NCI-H748 (cell line): ENCODE measurements at regions not wholly inside any gene's neighbourhood (a gene's known extent, or its start where the extent isn't known, plus 50 kb on each side); places are given as distances from the start of the nearest gene placed in this dataset.
"Not testable (repeated sequence)": the region's sequence is repeated elsewhere in the genome, so short reads cannot be mapped to it uniquely, and the experiment has no call there.

ENCODE experiments used
- DNase-seq: peaks from one replicate; lab custom pipeline; 2025; ENCODE audit not compliant: unreplicated experiment; lab: John Stamatoyannopoulos, UW

DNA sequence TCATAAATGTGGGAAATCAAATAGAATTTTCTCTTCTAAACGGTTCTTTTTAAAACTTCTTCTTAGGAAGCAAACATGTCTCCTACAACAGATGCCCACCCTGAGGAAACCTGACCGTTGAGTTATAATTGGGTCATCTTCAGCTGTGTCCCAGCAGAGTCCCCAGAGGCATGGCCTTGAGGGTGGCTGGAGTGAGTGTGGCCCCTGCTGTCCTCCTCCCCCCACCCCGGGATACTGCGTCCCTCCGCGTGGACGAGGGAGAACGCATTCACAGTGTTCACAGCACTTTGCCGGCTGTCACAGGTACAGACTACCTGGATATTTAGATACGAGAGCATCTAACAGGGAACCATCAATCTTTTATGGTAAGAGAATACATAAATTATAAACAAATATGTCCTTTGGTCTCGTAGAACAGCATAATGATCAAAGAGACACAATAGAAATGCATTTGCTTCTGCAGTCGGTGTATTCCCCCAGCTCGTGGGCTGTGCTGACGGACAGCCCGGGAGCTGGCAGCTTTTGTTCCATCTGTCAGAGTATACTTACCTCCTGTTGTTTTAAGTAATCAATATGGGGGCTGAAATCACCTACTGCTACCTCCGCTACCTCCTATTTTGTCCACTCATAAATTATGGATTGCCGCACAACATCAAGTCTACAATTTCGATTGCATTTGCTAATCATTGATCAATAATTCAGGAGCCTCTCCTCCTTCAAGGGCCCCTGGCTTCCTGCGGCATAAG is 214.7 kb downstream of the IRX2 start:
- peak; percentile 65 for DNase-seq

DNA sequence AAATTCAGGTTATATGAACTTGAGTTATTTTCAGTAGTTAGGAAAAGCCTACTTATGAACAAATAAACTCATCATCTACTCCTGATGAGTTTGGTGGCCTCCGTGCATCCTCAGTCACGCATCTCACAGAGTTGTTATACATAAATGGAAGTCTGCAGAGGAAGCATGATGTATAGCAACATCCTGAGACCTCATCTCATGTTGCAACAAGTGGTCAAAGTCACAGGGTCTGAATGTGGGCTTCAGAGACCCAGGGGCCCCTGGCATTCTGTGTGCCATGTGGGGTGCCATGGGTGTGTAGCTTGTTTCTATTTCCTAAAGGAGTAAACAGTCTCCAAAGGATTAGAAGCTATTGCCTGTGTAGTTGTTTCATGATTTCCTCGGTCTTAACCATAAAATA is 216.5 kb downstream of the IRX2 start:
- DNase-seq = no peak

DNA sequence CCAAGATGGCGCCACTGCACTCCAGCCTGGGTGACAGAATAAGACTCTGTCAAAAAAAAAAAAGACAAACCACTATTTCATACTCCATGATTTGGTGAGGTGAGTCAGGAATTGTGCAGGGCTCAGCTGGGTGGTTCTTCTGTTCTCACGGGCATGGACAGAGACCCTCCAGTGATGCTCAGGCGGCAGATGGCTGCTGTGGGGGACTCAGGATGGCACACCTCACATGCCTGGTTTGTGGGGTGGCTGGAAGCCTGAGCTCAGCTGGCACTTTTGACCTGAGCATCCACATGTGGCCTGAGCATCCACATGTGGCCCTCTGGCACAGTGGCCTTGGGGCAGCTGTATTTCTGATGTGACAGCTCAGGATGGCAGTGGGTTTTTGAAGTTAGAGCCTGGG is 217.2 kb downstream of the IRX2 start:
- no peak for DNase-seq

DNA sequence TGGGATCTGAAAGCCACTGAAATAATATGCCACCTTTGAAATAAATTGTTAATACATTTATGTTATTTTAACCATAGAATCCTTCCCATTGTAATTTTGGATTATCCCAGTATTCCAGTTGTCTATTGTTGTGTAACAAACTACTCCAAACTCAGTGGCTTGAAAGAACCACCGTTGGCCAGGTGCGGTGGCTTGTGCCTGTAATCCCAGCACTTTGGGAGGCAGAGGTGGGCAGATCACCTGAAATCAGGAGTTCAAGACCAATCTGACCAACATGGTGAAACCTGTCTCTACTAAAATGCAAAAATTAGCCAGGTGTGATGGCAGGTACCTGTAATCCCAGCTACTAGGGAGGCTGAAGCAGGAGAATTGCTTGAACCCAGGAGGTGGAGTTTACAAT is 217.6 kb downstream of the IRX2 start:
- DNase-seq = not testable (repeated sequence)

DNA sequence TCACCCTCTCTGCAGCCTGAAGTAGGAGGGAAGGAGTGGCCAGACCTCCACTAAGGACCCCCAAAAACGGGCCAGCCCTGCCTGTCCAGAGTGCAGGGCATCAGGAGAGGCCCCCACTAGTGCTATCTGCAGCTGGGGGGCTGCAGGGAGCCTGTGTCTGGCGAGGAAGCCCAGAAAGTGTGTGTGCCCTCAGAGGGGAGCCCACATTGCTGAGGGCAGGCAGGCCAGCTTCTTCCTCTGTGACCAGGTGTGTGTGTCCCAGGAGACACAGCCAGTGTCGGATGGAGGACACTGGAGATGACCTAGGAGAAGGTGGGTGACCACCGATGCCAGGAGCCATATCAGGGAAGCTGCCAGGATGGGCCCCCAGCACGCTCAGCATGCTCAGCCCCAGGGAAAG is 218.7 kb downstream of the IRX2 start:
- no peak for DNase-seq

DNA sequence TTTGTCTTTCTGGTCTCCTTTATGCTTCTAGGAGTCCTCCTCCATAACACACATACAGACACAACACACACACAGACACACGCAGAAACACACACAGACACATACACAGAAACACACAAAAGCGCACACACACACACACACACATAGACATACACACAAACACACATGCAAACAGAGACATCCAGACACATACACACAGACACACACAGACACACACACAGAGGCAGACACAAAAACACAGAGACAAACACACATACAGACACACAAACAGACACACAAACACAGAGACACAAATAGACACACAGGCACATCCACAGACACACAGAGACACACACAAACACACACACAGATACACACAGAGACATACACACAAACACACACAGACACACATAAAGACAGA is 220.2 kb downstream of the IRX2 start:
- no peak for DNase-seq

DNA sequence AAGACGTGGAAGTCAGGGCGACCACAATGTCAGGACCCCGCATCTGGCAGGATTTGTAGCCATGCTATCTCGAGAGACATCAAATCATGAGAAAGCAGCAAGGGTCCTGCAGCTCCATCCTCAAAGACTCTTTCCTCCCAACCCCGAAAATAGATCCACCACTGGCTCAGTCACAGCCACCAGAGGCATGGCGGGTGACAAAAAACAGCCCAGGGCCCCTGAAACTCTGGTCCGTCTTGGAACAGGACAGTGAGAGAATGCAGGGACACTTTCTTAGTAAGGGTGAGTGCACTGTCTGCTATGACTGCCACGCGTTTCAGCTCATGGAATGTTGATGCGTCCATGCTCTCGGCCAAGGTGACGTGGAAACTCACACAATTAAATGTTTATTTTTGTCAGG is 220.9 kb downstream of the IRX2 start:
- peak; percentile 51 for DNase-seq

DNA sequence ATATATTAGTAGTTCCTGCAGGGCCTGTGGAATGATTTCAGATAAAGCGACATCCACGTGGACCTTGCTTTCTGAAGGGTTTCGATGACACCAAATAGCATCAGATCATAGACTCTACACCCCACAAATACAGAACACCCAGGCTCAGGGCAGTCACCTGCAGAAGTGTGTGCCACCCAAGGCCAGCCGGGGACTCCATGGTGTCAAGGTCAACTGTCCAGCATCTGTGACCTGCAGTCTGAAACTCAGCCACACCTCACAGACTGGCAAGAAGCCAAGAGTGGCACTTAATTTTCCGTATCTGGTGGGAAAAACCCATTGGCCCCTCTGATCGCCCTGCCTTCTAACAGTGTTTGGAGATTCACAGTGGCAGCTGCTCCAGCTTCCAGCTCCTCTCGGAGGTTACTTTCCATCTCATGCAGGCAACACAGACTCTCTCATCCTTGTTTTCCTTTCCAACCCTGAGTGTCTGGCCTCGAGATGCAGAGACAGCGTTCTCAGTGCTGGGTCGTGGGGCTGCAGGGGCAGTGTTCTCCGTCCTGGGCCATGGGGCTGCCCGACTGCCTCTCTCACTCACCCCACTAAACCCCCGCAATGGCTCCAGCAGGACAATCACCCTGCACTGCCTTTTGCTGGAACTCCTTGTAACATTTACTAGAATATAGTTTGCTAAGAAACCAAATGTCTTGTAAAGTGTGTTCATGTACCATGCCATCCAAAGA is 221.9 kb downstream of the IRX2 start:
- peak; percentile 91 for DNase-seq

DNA sequence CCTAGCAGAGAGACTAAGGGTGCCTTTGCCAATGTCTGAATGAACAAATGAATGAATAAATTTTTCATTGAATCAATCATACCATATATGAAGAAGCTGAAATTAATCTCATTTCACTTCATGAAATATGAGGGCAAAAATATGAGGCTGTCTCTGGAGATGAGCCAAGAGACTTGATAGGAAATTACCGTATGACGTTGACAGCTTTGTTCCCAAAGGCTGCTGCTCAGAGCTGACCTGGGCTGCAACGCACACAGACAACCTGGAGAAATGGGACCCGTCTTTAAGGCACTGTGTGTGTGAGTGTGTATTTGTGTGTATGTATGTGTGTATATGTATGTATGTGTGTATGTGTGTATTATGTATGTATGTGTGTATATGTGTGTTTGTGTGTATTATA is 226.1 kb downstream of the IRX2 start:
- DNase-seq = peak; percentile 34

DNA sequence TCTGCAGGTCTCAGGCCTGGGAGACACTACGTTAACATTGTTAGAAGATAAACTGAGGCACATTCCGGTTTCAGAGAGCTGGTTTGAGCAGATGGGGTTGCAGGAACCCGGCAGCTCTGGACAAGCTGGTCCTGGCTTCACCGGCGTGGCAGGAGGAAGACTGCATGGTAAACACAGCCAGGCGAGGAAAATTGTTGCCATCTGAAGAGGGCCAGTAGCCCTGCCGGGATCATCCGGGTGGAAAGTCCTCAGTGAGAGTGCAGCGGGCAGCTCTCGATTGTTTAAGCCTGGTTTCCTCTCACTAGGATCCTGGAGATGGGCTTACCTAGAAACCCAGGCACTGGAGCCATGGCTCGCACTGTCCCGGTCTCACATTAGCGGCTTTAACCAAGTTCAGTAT is 226.9 kb downstream of the IRX2 start:
- peak; percentile 33 for DNase-seq

DNA sequence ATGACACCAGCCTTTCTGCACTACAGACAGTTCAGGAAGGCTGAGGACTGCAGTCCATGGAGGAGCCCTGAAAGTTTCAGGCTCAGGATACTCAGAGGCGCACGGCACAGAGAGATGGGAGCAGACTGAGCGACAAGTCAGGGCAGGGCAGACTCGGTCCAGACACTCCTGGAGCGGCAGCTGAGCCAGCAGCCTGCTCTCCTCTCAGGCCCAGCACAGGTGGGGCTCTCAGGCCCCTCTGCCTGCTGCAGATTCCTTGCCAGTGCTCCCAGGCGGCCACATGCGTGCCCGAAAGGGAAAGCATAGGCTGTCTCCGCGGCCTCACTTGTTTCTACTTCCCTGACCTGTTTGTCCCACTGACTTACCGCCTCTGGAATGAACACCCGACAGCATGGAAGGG is 228.3 kb downstream of the IRX2 start:
- no peak for DNase-seq

DNA sequence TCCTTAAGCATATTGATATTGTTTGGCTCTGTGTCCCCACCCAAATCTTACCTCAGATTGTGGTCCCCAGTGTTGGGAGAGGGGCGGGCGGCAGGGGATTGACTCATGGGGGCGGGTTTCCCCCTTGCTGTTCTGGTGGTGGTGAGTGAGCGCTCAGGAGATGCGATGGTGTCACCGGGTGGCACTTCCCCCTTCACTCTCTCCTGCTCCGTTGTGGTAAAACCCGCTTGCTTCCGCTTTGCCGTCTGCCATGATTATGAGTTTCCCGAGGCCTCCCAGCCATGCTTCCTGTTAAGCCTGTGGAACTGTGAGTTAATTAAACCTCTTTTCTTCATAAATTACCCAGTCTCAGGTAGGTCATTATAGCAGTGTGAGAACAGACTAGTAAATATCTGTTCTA is 229.1 kb downstream of the IRX2 start:
- DNase-seq = no peak

DNA sequence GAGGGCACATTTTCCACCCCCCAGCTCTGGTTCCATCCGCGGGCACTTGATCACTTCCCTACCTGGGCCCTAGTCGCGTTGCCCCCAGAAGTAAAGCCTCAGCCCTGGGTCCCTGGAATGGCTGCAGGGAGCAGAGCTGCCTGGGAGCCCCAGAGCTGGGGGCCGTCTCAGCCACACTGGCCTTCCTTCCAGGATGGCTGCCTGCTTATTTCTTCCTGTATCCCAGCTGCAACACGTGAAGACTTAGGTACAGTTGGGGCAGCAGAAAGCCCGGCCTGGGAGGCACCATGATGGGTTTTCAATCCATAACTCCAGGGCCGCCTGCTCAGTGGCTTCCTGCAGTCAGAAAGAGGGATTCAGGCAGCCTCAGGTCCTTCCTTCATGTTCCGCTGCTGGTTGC is 232.3 kb downstream of the IRX2 start:
- no peak for DNase-seq

DNA sequence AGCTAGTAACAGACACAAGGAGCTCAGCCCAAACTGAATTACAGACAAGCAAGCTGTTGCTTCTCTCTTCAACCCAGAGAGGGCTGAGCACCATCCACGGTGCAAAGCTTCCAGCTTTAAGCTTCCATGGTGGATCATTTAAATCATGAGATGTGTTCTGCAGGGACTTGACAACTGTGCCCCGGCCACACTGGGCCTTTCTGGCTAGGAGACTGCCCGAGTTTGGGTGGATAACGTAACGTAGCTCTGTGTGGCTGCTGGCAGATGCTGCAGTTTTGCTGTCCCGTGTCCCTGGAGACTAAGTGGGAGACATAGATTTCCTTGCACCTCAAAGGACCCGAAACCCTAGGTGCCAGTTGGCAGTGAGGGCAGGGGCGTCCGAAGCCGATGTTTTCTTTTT is 234.0 kb downstream of the IRX2 start:
- no peak for DNase-seq

DNA sequence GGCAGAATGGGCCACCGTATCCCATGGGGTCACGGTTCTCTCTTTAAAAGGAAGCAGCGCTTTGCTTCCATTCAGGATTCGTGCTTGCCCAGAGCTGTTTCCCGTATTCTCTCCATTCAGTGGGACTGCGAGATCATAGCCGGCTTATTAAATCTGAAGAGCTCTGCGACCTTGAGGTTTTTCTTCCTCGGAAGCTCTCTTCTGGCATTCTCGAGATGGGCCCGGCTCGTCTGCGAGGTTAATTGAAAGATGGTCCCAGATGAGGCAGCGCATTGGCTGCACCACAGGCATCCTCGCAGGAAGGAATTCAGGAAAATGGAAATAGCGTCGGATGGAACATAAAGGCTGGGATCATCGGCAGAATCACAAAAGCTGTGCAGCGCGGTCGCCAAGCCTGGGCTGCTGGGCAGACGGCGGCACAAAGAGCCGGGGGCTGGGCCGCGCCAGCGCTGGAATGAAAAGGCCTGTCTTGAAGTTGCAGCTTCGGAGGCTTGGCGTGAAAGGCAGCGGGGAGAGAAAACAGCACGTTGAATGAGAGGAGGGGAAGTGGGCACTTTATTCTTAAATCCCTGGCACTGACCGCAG is 236.2 kb downstream of the IRX2 start:
- DNase-seq = no peak

DNA sequence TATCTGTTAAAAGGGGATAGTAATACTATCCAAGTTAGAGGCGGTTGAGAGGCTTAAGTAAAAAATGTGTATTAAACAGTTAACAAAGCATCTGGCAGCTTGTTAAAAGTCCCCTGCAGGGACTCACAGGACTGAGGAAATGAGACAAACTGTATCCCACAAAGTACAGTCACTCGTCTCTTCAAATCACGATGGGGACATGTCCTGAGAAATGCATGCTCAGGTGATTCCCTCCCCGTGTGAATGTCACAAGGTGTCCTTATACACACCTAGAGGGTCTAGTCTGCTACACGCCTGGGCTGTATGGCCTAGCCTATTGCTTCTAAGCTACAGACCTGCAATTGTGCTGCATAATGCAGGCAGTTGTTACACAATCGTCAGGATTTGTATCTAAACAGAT is 237.0 kb downstream of the IRX2 start:
- no peak for DNase-seq

DNA sequence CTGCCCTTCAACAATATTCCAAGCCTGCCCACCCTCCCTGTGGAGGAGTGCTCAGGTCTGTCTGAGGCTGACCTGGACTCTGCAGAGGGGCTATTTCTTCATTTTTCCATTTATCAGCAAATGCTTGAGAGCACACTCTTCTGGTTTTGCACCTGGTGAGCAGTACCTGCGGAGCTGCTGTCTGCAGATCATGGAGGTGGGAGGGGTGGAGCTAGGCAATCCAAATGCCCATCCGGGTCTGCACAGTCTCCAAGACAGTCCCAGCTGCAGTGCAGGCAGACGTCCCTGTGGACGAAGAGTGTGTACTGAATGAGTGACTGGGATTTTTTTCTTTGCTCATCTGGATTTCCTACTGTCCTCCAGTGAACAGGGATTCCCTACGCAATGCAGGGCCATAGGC is 239.8 kb downstream of the IRX2 start:
- DNase-seq = no peak

DNA sequence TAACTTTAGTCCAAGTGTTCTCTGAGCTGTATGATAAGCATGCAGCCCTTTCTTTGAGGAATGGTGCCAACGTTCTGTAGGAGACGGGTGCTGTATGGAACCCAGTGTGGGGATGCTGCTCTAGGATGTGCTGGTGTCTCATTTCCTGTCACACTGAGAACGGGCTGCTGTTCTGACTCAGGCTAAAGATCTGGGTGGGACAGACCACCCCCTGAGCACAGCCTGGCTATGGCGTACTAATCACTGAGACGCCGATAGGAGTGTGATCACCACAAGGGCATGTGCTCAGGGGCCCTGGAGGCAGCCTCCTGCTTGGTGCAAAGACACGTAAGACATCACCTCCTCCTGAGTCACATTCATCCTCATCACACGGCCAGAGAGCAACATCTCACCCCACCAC is 240.4 kb downstream of the IRX2 start:
- no peak for DNase-seq

DNA sequence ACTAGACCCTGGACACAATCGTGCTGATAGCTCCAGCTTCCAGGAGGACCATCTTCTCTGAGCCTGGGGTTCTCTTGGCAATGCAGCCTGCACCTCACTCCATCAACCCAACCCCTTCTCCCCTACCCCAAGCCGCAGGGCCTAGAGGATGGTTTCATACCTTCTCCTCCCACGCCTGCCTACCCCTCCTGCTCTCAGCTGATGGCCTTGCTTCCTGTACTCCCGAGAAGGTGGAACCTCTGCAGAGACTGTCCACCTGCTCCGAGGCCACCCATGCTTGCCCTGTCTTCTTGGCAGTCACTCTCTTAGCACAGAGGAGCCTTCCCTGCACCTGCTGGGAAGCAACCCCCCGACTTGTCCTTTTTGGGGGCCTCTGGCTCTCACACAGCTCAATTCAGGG is 241.9 kb downstream of the IRX2 start:
- no peak for DNase-seq

DNA sequence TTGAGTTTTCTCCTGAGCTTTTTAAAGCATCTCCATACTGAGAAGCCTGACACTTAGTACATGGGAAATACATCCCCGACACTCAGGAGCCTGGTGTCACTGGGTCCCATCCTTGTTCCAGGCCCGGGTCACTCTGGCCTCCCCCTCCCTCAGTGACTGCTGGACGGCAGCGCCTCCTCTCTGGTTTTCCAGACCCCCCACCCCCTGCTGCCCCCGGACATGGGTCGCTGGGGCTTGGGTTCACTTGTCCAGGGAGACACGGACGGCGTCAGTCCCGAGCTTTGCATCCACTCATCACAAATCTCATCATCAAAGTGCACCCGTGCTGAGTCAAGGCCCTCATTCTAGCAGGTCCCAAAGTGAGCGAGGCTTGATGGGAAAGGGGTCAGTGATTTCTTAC is 243.0 kb downstream of the IRX2 start:
- no peak for DNase-seq

DNA sequence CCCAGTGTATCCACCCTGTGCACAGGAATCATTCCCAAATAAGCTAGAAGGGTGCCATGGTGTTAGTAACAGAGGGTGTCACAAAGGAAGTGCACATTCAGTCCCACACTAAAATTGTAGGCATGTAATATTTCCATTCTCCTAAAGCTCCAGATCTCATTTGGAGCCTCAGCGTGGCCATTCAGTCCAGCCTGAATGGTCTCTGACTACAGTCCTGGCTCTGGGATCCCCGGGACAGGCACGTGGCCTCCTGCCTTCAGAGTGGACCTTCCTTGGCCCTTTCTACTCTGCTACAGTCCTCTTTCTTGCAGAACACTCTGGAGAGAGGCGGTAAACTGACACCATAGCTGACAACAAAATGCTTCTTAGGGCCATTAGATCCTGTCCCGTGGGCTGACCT is 243.9 kb downstream of the IRX2 start:
- DNase-seq = no peak

DNA sequence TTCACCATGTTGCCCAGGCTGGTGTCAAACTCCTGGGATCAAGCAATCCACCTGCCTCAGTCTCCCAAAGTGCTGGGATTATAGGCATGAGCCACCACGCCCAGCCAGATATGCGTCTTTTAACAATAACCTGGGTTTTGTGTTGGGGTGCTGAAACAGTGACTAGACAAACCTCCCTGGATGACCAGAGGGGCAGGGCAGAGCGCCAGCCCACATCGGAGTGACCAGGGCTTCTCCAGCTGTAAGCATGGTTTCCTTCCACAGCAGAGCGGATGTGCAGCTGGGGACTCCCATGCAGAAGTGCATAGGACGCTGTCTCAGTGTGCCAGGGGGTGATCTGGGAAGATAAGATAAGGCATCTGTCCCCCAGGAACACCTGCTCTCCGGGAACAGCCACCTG is 244.9 kb downstream of the IRX2 start:
- no peak for DNase-seq

DNA sequence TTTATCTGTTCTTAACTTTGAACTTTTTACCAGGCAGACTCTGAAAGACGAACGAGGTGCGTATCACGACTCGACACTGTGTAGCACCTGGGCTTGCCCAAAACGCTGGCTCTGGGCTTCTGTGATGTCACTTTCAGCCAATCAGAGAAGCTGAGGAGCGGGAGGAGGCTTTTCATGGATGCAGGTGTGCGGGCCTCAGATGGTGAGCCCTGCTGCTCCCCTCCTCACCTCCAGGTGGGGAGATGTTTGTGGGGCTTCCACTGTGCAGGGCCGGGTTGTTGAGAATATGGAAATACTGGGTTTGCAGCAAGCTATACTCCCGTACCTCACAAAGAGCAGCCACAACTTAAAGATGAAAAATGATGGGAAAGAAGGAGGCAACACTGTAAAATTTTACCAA is 246.3 kb downstream of the IRX2 start:
- DNase-seq = no peak
